ENCODE measurements at regions not wholly inside any gene's neighbourhood (a gene's known extent, or its start where the extent isn't known, plus 50 kb on each side); places are given as distances from the start of the nearest gene placed in this dataset.

DNA sequence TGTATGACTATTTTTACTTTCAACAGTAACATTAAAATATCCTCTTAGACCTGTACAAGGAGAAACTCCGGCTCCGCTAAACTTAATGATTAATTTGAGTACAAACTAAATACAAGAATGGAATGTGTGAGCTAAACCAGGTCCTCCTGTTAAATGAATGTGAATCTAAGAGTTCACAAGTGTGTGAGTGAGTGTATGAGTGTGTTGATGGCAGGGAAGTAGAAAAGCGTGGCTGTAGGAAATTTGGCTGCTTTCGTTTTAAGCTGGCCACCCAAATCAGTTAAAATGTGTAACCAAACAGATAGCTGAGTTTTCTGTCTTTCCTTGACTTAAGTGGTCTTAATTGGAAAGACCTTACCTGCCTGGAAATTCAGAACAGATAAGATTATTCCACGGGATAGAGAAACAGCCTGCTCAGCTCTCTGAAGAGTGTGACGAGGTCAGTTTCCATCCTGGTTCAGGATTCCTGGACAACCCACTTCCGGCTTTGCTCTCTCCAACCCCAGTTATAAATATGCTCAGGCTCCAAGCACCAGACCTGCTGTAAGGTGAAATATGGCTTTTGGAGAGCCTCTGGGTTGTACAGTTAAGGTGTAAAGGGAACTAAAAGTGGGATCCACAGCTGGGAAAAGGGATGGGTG is 908.6 kb upstream of the EDIL3 start:
- TF ChIP-seq, protein P1, sequence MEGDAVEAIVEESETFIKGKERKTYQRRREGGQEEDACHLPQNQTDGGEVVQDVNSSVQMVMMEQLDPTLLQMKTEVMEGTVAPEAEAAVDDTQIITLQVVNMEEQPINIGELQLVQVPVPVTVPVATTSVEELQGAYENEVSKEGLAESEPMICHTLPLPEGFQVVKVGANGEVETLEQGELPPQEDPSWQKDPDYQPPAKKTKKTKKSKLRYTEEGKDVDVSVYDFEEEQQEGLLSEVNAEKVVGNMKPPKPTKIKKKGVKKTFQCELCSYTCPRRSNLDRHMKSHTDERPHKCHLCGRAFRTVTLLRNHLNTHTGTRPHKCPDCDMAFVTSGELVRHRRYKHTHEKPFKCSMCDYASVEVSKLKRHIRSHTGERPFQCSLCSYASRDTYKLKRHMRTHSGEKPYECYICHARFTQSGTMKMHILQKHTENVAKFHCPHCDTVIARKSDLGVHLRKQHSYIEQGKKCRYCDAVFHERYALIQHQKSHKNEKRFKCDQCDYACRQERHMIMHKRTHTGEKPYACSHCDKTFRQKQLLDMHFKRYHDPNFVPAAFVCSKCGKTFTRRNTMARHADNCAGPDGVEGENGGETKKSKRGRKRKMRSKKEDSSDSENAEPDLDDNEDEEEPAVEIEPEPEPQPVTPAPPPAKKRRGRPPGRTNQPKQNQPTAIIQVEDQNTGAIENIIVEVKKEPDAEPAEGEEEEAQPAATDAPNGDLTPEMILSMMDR (IDR thresholded peaks at IDR 0.05), result no peak
- Histone ChIP-seq H3K9me3 (ENCODE audit: control insufficient read depth, insufficient read depth, low read length) (no peaks in the 10 kb centered on the region), H3K4me3 (ENCODE audit: low read length) (no peak overlapping the region), H3K4me1 (ENCODE audit: control insufficient read depth, insufficient read depth, low read length) (no peaks in the 10 kb centered on the region), H3K27me3 (ENCODE audit: control insufficient read depth, insufficient read depth, low read length) (no peaks in the 10 kb centered on the region), H3K27ac (ENCODE audit: low read length) (no peak overlapping the region), H3K36me3 (ENCODE audit: control insufficient read depth, insufficient read depth, low read length) (no peaks in the 10 kb centered on the region)
- no peaks in the 10 kb centered on the region for H3K4me1 Mint-ChIP-seq
- H3K27me3 Mint-ChIP-seq (ENCODE audit: low read depth in 2 of 2), result no peaks in the 10 kb centered on the region
- H3K36me3 Mint-ChIP-seq, result peaks cover 7% of the 10 kb centered on the region
- 86% methylated on average over 6 of the region's 7 CpGs for WGBS (ENCODE audit: insufficient coverage)
- ATAC-seq (no peak), DNase-seq (no peak)
- H3K9me3 Mint-ChIP-seq, result peaks cover 10 to 26% of the 10 kb centered on the region in 2 donors
- H3K4me3 Mint-ChIP-seq, result no peak overlapping the region
- H3K27ac Mint-ChIP-seq, result no peak overlapping the region
- intact Hi-C loops (cut with micrococcal nuclease), result no loop called here

DNA sequence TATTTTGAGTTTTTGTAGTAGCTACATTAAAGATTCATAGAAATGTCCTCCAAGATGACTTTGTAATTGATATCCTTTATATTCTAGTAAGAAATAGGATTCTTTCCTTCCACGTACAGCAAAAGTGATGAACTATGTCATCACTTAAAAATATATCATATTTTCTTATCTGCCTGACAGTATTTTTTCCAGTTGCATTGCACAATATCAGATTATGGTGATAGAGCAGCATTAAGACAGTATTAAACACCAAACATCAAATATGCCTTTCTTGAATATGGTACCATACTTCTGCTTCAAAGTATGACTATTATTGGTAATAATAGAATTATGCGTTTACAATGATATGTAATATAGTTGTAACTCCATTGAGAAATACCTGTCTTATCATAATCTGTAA is 919.8 kb upstream of the EDIL3 start:
- no peaks in the 10 kb centered on the region for H3K27me3 Mint-ChIP-seq (ENCODE audit: low read depth in 2 of 2)
- no peak overlapping the region for H3K27ac ChIP-seq (ENCODE audit: low read length)
- no peaks in the 10 kb centered on the region for H3K36me3 Mint-ChIP-seq
- H3K36me3 ChIP-seq (ENCODE audit: control insufficient read depth, insufficient read depth, low read length), result no peaks in the 10 kb centered on the region
- H3K27me3 ChIP-seq (ENCODE audit: control insufficient read depth, insufficient read depth, low read length), result no peaks in the 10 kb centered on the region
- H3K4me1 Mint-ChIP-seq, result no peaks in the 10 kb centered on the region
- H3K9me3 ChIP-seq (ENCODE audit: control insufficient read depth, insufficient read depth, low read length), result no peaks in the 10 kb centered on the region
- no peak overlapping the region for H3K4me3 ChIP-seq (ENCODE audit: low read length)
- no CpG with 5 or more reads among the region's 2 CpGs for WGBS (ENCODE audit: insufficient coverage)
- H3K27ac Mint-ChIP-seq, result no peak overlapping the region
- no peak for ATAC-seq
- no peak for DNase-seq
- peaks cover 10 to 14% of the 10 kb centered on the region in 2 donors for H3K9me3 Mint-ChIP-seq
- H3K4me3 Mint-ChIP-seq, result no peak overlapping the region
- no peaks in the 10 kb centered on the region for H3K4me1 ChIP-seq (ENCODE audit: control insufficient read depth, insufficient read depth, low read length)
- intact Hi-C loops (cut with micrococcal nuclease), result no loop called here
- TF ChIP-seq, protein P1 (IDR thresholded peaks at IDR 0.05), result no peak

DNA sequence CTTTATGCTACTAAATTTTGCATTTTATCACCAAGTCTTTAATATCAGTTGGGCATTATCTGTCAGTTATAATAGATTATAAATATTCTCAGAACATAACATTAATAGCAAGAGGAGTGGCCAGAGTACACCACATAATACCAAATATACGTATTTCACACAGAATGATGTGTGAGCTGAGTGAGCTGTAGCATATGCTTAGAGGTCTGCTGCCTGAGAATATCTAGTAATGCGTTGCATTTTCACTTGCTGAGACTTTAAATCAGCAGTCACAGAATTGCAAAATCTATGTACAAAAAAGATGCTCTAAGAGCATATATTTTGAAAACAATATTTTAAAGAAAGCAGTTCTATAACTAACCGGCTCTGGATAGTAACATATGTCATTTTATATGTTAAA is 921.1 kb upstream of the EDIL3 start:
- H3K36me3 ChIP-seq (ENCODE audit: control insufficient read depth, insufficient read depth, low read length), result no peaks in the 10 kb centered on the region
- no peak overlapping the region for H3K27ac ChIP-seq (ENCODE audit: low read length)
- Mint-ChIP-seq H3K4me3 (no peak overlapping the region), H3K27me3 (ENCODE audit: low read depth in 2 of 2) (no peaks in the 10 kb centered on the region), H3K27ac (no peak overlapping the region), H3K36me3 (no peaks in the 10 kb centered on the region), H3K4me1 (no peaks in the 10 kb centered on the region), H3K9me3 (peaks cover 8 to 20% of the 10 kb centered on the region in 2 donors)
- intact Hi-C loops (cut with micrococcal nuclease), result no loop called here
- H3K9me3 ChIP-seq (ENCODE audit: control insufficient read depth, insufficient read depth, low read length), result no peaks in the 10 kb centered on the region
- ATAC-seq (no peak), DNase-seq (no peak)
- H3K27me3 ChIP-seq (ENCODE audit: control insufficient read depth, insufficient read depth, low read length), result no peaks in the 10 kb centered on the region
- 80% methylated on average over 2 of the region's 3 CpGs for WGBS (ENCODE audit: insufficient coverage)
- TF ChIP-seq, protein P1 (IDR thresholded peaks at IDR 0.05), result no peak
- H3K4me1 ChIP-seq (ENCODE audit: control insufficient read depth, insufficient read depth, low read length), result no peaks in the 10 kb centered on the region
- no peak overlapping the region for H3K4me3 ChIP-seq (ENCODE audit: low read length)

- Mint-ChIP-seq H3K9me3 (peaks cover 6 to 10% of the 10 kb centered on the region in 2 donors), H3K27ac (no peak overlapping the region), H3K27me3 (ENCODE audit: low read depth in 2 of 2) (no peaks in the 10 kb centered on the region), H3K4me3 (no peak overlapping the region), H3K4me1 (no peaks in the 10 kb centered on the region), H3K36me3 (no peaks in the 10 kb centered on the region)
- no peak for ATAC-seq
- TF ChIP-seq, protein P1 (IDR thresholded peaks at IDR 0.05), result no peak
- H3K27me3 ChIP-seq (ENCODE audit: control insufficient read depth, insufficient read depth, low read length), result no peaks in the 10 kb centered on the region
- H3K27ac ChIP-seq (ENCODE audit: low read length), result no peak overlapping the region
- peaks cover 4% of the 10 kb centered on the region for H3K9me3 ChIP-seq (ENCODE audit: control insufficient read depth, insufficient read depth, low read length)
- H3K4me1 ChIP-seq (ENCODE audit: control insufficient read depth, insufficient read depth, low read length), result no peaks in the 10 kb centered on the region
- peak in 1 of 2 donors; percentile 1 for DNase-seq
- no peak overlapping the region for H3K4me3 ChIP-seq (ENCODE audit: low read length)
- 78% methylated on average over 7 of the region's 7 CpGs for WGBS (ENCODE audit: insufficient coverage)
- H3K36me3 ChIP-seq (ENCODE audit: control insufficient read depth, insufficient read depth, low read length), result no peaks in the 10 kb centered on the region
- intact Hi-C loops (cut with micrococcal nuclease), result no loop called here
Observed at GRCh38 chr5:85311536-85311935, 926.9 kb upstream of the EDIL3 start.

Measured in natural killer cell (primary cell).